ENCODE measurements at regions not wholly inside any gene's neighbourhood (a gene's known extent, or its start where the extent isn't known, plus 50 kb on each side); places are given as distances from the start of the nearest gene placed in this dataset.

DNA sequence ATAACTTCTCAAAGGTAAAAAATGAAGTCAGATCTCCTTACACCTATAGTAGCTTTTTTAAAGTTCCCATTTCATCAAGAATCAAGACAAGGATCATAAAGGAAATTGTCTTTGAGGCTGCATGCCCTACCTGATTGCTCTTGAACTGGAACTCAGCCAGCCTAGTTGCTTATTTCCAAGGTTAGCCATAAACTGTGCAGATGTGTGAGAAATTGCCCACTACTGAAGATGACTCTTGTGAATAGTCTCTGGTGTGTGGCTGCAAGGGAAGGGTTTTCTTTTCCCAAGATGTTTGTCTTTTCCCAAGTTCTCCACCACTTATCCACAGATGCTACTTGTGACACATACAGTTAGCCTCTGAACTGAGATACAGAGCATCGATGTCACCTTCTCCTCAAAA lies 81.7 kb upstream of the DUSP10 start:
- TF ChIP-seq ZNF274 (IDR thresholded peaks at IDR 0.05; ENCODE audit: low read depth, low read length) (no peak), YY1 (IDR thresholded peaks at IDR 0.05; ENCODE audit: insufficient read depth, insufficient read length) (no peak)

Data from NT2/D1 (cell line).